ENCODE measurements at regions not wholly inside any gene's neighbourhood (a gene's known extent, or its start where the extent isn't known, plus 50 kb on each side); places are given as distances from the start of the nearest gene placed in this dataset.

DNA sequence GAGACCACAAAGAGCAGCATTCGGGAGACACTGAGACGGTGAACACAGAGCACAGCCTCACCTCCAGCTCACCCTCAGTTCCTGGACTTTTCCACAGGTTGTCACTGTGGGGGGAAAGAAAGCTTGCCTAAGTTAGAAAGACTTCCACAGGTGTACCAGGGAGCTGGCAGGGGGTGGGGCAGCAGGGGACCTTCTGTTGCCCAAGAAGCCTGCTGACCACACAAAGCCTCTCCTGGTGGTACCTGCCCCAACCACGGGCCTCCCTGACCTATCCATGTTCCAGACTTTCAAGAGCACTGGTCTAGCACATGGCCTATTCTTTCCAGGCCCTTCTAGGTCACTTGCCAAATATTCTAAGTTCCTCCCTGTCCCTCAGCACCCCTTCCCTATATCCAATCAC, 550.8 kb downstream of the BNC2 start:
- no peak for ATAC-seq (ENCODE audit: insufficient number of reproducible peaks, low FRiP score, low read depth)
- Histone ChIP-seq H3K4me1 (ENCODE audit: control insufficient read depth in 1 of 2, low read depth in 2 of 2) (peaks cover 13 to 43% of the 10 kb centered on the region in 2 donors), H3K9me3 (no peaks in the 10 kb centered on the region), H3K36me3 (no peaks in the 10 kb centered on the region), H3K4me3 (no peak overlapping the region), H3K27me3 (replicated peaks; ENCODE audit: insufficient read depth) (no peaks in the 10 kb centered on the region), H3K27ac (no peak overlapping the region)
- DNase-seq (ENCODE audit: low spot score): no peak
- TF ChIP-seq, protein P1, sequence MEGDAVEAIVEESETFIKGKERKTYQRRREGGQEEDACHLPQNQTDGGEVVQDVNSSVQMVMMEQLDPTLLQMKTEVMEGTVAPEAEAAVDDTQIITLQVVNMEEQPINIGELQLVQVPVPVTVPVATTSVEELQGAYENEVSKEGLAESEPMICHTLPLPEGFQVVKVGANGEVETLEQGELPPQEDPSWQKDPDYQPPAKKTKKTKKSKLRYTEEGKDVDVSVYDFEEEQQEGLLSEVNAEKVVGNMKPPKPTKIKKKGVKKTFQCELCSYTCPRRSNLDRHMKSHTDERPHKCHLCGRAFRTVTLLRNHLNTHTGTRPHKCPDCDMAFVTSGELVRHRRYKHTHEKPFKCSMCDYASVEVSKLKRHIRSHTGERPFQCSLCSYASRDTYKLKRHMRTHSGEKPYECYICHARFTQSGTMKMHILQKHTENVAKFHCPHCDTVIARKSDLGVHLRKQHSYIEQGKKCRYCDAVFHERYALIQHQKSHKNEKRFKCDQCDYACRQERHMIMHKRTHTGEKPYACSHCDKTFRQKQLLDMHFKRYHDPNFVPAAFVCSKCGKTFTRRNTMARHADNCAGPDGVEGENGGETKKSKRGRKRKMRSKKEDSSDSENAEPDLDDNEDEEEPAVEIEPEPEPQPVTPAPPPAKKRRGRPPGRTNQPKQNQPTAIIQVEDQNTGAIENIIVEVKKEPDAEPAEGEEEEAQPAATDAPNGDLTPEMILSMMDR (IDR thresholded peaks at IDR 0.05): no peak

DNA sequence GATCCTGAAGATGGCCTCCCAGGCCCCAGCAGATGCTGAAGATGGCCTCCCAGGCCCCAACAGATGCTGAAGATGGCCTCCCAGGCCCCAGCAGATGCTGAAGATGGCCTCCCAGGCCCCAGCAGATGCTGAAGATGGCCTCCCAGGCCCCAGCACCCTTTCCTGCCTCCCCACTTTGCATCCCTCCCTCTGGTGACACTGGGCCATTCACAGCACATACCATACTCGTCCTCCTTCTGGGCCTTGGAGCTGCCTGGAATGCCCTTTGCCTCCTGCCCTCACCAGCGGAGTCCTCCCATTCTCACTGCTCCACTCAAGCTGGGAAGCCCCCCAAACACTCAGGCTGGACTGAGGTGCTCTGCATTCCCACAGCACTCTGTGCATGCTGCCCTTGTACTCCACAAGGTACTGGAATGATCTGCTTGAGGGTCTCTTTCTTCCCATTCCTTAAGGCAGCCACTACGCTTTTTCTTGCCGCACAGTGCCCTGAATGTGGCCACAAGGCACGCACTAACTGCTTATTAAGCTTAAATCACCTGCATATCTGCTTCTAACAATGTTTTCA, 550.0 kb downstream of the BNC2 start:
- no peak for ATAC-seq (ENCODE audit: insufficient number of reproducible peaks, low FRiP score, low read depth)
- TF ChIP-seq, protein P1 (IDR thresholded peaks at IDR 0.05): no peak
- DNase-seq (ENCODE audit: low spot score): no peak
- Histone ChIP-seq H3K9me3 (no peaks in the 10 kb centered on the region), H3K27ac (no peak overlapping the region), H3K4me3 (no peak overlapping the region), H3K36me3 (no peaks in the 10 kb centered on the region), H3K27me3 (replicated peaks; ENCODE audit: insufficient read depth) (no peaks in the 10 kb centered on the region), H3K4me1 (ENCODE audit: control insufficient read depth in 1 of 2, low read depth in 2 of 2) (peaks cover 13 to 43% of the 10 kb centered on the region in 2 donors)

DNA sequence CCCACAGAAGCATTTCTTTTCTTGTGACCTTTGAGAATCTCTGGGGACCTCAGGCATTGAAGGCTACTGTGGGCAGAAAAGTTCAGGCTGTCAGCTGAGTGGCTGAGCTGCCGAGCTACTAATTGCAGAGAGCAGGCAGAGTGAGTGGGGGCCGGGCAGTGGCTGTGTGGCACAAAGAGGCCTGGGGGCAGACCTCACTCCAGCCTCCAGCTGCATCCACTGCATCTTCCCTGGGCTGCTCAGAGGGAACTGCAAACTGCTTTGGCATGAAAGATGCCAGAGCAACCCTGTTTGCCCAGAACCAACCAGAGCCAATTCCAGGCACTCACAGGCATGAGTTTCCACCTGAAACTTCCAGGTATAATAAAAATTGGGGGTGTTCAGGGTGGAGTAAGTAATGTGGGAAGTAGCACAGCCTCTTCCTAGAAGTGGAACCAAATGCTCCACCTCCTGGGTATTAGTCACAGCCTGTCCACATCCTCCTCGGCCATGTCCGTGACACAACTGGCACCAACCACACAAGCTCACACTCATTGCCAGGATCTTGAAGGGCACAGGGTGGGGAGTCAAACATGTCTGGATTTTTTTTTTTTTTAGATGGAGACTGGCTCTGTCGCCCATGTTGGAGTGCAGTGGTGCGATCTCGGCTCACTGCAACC, 548.9 kb downstream of the BNC2 start:
- peaks cover 12 to 37% of the 10 kb centered on the region in 2 donors for H3K4me1 ChIP-seq (ENCODE audit: control insufficient read depth in 1 of 2, low read depth in 2 of 2)
- DNase-seq (ENCODE audit: low spot score) (peak; percentile 44), ATAC-seq (ENCODE audit: insufficient number of reproducible peaks, low FRiP score, low read depth) (peak; percentile 46)
- TF ChIP-seq, protein P1 (IDR thresholded peaks at IDR 0.05): no peak
- H3K9me3 ChIP-seq: no peaks in the 10 kb centered on the region
- H3K27me3 ChIP-seq (replicated peaks; ENCODE audit: insufficient read depth): no peaks in the 10 kb centered on the region
- no peaks in the 10 kb centered on the region for H3K36me3 ChIP-seq
- no peak overlapping the region for H3K4me3 ChIP-seq
- H3K27ac ChIP-seq: no peak overlapping the region

DNA sequence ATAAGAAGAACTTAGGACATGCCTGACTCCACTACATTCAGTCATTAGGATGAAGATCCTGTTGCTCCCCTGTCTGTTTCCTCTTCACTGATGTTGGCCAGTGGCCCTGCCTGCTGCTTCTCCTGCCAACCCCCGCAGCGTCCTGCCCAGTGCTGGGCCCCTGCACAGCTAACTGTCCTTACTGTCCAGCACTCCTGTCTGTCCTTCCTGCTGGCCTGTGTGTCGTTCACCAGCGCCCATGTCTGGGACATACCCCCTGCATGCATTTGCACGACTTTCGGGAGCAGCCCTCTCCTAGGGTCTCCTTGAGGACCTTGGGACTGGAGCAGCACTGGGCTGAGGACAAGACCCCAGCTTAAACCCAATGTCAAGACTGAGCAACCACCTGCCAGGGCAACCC, 547.6 kb downstream of the BNC2 start:
- Histone ChIP-seq H3K36me3 (no peaks in the 10 kb centered on the region), H3K27me3 (replicated peaks; ENCODE audit: insufficient read depth) (no peaks in the 10 kb centered on the region), H3K4me1 (ENCODE audit: control insufficient read depth in 1 of 2, low read depth in 2 of 2) (peaks cover 0 to 25% of the 10 kb centered on the region in 2 donors), H3K27ac (no peak overlapping the region), H3K4me3 (no peak overlapping the region), H3K9me3 (no peaks in the 10 kb centered on the region)
- ATAC-seq (ENCODE audit: insufficient number of reproducible peaks, low FRiP score, low read depth): no peak
- TF ChIP-seq, protein P1 (IDR thresholded peaks at IDR 0.05): no peak
- DNase-seq (ENCODE audit: low spot score): no peak

DNA sequence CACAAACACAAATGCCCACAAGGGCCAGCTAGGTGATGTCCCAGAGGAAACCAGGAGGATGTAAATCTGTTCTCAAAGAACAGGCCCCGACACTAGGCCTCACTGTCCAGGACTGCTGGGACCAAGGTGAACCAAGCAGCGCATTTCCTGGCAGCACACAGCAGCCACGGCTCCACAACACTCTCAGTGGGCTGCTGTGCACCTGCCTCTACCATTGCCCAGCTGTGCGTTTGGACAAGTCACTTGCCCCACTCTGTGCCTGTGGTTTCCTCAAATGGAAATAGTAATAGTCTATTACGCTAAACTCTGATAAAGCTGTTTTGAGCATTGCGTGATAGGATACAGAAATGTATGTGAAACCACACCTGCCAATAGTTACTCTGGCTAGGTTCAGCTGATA, 544.5 kb downstream of the BNC2 start:
- no peak for DNase-seq (ENCODE audit: low spot score)
- no peaks in the 10 kb centered on the region for H3K36me3 ChIP-seq

More for the DNA sequence above, 544.5 kb downstream of the BNC2 start:
- TF ChIP-seq, protein P1 (IDR thresholded peaks at IDR 0.05): no peak
- no peaks in the 10 kb centered on the region for H3K9me3 ChIP-seq
- peaks cover 0 to 10% of the 10 kb centered on the region in 2 donors for H3K4me1 ChIP-seq (ENCODE audit: control insufficient read depth in 1 of 2, low read depth in 2 of 2)
- no peak overlapping the region for H3K4me3 ChIP-seq
- H3K27me3 ChIP-seq (replicated peaks; ENCODE audit: insufficient read depth): no peaks in the 10 kb centered on the region
- no peak for ATAC-seq (ENCODE audit: insufficient number of reproducible peaks, low FRiP score, low read depth)
- H3K27ac ChIP-seq: no peak overlapping the region

Measured in thoracic aorta (tissue), 2 donors.